HG03095 (cell line): ENCODE measurements at regions not wholly inside any gene's neighbourhood (a gene's known extent, or its start where the extent isn't known, plus 50 kb on each side); places are given as distances from the start of the nearest gene placed in this dataset.

Source experiments
- ATAC-seq: cut with Tn5 transposase; IDR thresholded peaks from one replicate; pipeline ENCODE4 v1.9.1; 2021; ENCODE audit warnings: moderate library complexity; ENCODE audit not compliant: unreplicated experiment

DNA sequence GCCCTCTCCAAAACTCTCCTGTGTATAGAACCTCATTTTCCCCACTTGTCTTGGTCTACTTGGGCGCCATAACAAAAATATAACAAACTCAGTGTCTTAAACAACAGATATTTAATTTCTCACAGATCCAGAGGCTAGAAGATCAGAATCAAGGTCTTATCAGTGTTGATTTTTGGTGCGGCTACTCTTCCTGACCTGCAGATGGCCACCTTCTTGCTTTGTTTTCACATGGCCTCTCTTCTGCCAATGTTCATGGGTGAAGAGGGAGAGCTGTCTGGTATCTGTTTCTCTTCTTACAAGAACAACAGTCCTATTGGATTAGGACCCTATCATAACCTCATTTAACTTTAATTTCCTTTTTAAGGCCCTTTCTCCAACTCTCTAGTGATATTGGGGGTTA, 177.3 kb downstream of the PABPC4L start:
- no peak for ATAC-seq

DNA sequence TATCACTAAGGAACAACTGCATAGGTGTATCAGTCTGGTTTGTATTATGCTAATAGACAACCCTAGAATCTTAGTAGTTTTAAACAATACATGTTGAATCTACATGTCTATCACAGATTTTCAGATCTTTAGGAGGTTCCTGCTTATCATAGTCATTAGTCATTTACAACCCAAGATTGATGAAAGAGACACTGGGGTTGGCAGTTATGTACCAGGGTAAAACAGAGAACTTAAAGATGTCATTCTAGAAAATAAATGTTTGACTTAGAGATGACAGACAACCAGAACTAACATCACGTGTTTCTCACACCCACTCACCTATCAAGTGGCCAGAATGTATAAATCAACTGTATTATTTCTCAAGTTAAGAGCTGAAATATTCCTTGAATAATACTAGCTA, 181.9 kb downstream of the PABPC4L start:
- ATAC-seq, result no peak

DNA sequence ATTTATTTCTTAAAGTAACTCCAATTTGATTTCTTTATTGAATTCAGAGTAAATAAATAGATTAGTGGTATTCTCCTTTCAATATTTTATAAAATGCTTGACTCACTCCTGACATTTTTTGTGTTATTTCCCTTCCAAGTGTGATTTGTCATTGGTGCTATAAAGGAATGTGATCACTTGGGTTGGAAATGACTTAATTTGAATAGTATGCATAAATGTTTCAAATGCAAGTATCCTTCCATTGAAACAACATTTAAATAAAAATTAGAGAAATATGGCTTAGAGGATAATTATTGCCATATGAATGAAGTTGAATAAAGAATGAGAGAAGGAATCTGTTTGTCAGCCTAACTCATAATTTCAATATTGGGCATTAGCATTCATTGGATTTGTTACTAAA, 182.7 kb downstream of the PABPC4L start:
- ATAC-seq, result no peak

DNA sequence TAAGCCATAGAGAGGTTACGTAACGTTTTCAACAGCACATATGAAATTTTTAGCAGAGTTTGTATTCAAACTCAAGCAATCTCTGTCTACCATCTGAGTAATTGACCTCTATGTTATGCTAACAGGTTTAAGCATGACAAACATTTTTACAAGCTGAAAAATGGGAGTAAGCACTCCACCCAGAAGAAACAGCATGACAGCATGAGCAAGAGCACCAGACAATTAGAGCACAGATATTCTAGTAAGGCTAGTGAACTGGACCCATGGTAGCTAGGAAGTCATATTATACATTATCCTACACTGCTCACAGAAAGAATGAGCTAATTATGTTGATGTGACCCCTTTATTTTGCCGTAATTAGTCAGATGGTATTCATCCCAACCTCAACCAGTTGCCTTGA, 200.5 kb downstream of the PABPC4L start:
- ATAC-seq, result no peak

DNA sequence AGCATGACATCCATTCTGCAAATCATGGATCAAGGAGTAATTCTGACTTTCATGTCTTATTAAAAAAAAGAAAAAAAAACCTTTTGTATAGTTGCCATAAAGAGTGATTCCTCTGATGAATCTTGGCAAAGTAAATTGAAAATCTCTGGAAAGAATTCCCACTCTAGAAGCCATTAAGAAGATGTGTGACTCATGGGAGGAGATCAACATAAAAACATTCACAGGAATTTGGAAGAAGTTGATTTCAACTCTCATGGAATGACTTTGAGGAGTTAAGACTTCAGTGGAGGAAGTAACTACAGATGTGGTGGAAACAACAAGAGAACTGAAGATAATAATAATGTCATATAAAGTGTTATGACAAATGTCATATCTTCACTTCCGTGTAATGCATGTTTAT, 204.2 kb downstream of the PABPC4L start:
- ATAC-seq, result no peak

DNA sequence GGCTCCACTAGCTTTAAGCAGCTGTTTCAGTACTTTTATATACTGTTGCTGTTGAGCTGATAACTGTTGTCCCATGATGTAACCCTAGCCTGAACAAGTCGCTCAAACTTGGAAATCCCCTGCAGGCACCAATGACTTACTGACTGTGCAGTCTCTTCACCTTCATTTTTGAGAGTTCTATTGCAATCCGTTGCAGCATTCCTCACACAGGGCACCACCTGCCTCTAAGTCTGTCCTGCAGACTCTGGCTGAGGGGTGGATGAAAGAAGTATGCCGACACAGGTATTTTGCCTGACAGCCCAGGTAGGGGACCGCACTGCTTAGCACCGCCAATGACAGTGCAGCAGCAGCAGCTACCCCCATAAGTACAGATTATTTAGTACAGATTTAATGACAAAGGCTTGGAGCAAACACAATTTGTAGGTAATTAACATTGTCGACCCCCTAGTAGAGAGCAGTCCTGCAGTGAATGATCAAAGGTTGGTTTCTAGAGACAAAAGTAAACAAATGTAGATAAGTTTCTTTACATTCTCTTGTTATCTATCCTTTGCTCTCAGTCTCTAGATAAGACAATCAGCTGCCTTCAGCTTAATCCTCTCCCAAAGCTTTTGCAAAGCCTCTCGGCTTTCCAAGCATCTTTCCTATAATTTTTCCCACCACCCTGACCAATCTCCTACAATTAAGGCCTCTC, 205.0 kb downstream of the PABPC4L start:
- no peak for ATAC-seq

DNA sequence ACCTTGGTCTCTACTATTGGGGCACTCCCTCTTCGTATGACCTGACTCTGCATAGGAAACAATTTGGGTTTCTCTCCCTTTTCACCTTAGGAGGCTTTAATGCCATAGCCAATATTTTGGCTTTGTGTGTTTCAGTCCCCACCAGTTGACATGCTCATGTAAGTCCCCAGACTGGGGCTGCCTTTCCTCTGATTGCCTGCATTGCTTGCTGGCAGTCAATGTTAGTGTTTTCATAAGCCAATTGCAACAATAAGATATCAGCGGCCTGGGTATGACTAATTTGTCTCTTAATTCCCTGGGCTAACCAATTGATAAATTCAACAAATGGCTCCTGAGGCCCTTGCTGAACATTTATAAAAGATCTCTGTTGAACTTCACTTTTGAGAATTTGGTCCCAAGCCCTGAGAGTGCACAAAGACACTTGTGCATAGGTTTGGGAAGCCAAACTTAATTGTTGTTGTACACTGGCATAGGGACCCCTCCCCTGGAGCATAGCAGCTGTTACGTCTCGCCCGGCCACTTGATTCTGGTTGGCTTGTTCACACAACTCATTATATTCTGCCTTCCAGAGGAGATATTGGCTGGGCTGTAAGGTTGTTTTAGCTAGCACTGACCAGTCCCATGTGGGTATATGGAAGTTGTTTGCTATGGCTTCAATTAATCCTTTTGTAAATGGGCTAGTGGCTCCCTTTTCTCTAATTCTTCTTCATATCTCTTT, 206.2 kb downstream of the PABPC4L start:
- no peak for ATAC-seq

DNA sequence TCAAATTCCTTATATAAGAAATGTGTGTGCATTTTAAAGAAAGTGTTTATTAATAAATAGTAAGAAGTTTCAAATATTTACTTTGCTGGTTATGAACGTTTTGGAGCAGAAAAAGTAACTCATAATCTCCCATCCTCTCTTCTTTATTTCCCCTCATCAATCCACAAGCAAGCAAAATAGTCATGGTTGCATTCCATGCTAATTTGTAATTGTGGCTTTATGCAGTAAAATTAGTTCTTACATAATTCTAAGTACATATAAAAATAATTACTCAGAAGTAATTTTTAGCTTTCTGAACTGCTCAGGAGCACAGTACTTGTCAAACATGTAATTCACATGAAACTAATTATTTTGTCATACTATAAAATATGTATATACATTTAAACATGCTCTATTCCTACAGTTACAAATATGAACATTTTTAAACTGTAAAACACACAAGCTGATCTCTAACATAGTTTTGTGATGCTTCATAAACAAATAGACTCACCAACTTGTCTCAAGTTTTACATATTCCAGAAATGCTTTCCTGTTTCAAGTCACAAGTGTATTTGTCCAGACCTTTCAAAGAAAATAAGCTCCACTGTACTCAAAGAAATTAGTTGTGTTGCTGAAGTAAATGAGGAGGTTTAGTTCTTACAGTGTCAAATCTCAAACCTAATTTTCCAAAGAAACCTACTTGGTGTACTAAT, 218.9 kb downstream of the PABPC4L start:
- ATAC-seq, result no peak

DNA sequence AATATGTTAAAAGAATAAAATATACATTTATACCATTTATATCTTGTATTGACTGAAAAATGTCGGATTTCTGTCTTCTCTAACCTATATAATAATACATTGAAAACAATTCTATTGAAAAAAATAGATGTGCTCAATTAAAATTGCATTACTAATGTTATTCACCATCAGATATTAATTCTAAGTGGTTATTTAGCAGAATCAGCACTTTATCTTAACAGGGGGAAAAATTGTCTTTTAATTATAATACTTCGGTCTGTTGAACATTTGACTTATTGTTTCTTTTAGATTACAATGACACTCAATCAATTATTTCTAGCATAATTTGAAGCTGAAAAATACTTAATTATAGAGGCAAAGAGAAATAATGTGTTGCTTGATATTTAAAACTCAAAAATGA, 220.3 kb downstream of the PABPC4L start:
- no peak for ATAC-seq

DNA sequence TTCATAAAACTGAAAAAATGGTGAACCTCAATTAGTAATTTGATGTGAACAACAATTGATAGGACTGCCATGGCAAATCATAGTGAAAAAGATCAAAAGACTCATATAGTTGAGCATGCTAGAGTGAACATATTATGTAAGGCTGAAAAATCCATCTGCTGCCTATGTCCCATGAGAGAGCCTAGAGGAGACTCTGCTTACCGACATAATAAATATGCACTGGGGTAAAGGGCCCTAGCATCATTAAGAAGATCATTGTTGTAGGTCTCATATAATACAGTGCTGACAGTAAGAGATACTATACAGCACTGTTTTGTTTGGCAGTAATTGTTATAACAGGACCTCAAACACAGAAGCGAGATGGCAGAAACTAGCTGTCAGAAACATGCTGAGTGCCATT, 229.0 kb downstream of the PABPC4L start:
- no peak for ATAC-seq

DNA sequence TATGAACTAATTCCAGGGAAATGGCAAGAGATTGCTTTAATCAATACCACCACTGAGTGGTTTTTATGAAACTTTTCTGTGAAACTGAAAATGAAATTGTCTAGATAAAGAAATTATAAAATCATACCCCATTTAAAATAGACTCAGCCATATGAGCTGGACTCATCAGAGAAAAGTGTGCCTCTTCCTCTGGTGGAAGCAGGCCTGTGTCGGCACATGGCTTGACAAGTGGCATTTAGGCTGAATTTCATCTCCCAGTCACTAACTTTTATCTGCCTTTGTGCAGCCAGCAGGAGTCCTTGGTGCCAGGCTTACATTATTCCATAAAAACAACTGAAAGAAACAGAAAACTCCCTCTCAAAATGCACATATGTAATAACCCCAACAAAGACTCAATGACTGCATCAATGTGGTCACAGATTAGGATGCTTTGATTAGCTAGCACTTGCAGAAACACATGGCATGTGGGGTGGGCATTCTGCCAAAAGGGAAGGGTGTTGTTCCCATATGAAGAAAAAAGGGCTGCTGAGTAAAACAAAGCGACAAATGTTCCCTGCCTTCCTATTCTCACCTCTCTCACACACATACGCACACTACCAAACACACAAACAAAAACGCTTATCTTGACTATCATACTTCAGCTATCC, 232.3 kb downstream of the PABPC4L start:
- no peak for ATAC-seq

DNA sequence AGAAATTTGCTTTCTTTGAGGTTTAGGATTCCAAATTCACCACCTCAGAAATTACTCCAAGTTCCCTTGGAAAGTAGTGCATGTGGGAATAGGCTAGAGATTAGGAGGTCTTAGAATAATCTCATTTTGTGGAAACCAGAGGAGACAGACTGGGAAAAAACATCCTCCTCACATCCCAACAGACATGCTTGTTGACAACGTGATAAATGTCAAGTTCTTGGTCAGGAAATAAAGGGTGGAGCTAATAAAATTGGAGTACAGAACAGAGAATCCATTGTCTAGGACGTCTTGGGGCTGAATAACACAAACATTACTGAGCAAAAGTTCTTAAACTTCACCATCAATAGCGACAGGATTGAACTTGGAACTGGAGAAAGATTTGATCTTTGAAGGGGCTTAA, 233.4 kb downstream of the PABPC4L start:
- no peak for ATAC-seq

DNA sequence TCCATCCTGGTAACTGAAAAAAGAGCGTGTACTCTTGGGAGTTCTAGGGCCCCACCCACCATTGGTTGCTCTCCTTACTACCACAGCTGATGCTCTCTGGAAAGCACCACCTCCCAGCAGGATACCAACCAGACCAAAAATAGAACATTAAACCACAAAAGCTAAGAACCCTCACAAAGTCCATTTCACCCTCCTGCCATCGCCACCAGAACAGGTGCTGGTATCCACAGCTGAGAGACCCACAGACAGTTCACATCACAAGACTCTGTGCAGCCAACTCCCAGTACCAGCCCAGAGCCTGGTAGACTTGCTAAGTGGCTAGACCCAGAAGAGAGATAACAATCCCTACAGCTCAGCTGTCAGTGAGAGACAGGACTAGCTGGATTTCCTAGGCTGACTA, 240.6 kb downstream of the PABPC4L start:
- ATAC-seq, result no peak

DNA sequence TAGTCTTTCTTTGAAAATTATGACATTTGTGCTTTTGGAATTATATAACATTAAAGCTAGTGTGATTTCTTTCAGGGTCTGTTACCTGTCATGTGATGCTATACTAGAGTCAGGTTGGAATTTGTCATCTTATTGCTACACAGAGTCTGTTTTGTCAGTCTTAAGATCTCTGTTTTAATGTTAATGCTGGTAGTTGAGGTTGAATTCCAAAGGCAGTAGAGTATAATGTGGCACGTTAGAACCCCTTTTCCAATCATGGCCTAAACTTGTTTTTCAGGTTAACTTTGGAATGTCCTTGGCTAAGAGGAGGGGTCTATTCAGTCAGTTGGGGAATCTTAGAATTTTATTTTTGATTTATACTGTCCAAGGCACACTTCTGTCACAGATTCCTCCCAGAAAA, 258.5 kb downstream of the PABPC4L start:
- no peak for ATAC-seq

DNA sequence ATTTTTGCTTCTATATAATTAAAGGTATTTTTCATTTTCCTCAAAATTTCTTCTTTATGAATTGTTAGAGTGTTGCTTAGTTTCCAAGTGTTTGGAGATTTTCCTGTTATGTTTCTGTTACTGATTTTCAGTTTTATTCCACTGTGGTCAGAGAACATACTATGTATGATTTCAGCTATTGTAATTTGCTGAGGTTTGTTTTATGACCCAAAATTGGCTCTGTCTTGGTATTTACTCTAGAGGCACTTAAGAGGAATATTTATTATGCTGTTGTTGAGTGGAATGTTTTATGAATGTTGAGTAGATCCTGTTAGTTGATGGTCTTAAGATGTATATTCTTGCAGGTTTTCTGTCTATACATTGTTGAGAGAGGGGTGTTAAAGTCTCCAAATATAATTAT, 263.5 kb downstream of the PABPC4L start:
- ATAC-seq, result no peak

DNA sequence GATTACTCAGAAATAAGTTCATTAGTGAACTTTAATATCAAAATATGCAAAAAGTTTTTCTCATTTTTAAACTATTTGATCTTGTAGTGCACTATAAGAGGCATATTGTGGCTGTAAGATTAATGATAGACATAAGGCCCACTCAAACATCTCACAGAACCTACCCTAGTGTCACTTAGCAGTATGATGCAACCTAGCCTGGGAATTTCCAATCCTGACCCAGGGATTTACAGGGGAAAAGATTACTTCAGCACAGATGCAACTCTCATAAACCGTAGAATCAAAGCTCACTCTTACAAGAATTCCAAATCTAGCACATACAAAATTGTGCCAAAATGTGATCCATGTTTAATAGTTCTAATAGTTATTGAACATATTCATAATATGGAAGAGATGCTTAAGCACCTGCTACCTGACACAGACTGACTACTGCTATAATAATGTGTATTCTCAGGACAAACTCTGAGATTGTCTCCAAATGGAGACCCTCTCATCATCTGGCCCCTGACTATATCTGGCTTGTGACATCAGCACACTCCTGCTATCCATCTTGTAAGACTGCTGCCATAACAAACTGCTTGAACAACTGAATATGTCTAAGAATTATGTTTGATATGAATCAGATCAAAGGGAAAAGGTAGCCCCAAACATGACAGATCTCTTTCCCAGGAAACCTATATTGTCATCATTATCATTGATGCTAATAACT, 271.9 kb downstream of the PABPC4L start:
- no peak for ATAC-seq

DNA sequence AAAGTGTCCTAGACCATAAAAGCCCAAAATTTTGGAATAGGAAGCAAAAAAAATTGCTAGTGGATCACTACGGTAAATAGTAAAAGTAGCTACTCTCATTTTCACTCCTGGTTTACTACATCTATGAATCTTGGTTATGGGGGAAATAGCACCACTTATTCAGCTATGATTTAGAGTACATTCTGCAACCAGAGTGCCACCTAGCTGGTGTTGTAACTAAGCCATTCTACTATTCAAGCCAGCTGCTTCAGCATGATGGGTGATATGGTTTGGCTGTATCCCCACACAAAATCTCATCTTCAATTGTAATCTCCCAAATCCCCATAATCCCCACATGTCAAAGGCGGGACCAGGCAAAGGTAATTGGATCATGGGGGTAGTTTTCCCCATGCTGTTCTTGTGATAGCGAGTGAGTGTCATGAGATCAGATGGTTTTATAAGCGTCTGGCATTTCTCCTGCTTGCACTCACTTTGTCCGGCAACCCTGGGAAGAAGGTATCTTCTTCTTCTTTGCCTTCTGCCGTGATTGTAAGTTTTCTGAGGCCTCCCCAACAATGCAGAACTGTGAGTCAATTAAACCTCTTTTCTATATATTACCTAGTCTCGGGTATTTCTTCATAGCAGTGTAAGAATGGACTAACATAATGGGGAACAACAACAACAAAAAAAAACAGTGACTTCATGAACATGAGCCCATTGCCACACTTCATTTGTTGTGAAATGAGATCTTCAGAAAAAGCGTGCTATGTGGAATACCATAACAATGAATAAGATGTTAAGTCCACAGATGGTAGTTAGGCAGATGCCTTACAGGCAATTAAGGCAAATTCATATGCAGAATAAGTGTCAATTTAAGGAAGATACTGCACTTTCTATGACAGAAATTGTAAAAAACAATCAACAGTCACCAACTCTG, 280.1 kb downstream of the PABPC4L start:
- ATAC-seq, result no peak

DNA sequence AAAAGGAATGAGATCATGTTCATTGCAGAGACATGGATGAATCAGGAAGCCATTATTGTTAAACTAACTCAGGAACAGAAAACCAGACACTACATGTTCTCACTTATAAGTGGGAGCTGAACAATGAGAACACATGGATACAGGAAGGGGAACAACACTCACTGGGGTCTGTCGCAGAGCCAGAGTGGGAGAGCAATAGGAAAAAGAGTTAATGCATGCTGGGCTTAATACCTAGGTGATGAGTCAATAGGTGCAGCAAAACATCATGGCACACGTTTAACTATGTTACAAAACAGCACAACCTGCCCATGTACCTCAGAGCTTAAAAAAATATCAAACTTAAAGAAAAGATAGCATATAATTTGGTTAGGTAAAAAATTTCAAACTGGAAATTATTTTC, 281.4 kb downstream of the PABPC4L start:
- ATAC-seq, result no peak

DNA sequence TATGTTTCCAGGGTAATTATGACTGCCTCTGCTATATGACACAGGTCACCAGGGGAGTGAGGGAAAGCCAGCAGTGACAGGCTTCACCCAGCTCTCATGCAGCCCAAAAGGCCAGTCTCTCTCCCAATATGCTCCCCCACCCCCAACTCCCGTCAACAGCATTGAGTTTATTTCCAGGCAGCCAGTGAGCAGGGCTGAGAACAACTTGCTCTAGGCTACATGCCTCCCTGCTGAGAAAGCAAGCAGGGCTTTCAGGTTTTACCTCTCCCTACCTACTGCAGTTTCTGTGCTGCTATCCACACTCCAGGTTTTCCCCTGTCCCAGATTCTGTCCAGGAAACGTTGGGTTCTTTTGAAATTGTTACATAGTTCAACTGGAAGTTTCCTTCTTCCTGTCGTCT, 291.4 kb downstream of the PABPC4L start:
- ATAC-seq, result no peak

DNA sequence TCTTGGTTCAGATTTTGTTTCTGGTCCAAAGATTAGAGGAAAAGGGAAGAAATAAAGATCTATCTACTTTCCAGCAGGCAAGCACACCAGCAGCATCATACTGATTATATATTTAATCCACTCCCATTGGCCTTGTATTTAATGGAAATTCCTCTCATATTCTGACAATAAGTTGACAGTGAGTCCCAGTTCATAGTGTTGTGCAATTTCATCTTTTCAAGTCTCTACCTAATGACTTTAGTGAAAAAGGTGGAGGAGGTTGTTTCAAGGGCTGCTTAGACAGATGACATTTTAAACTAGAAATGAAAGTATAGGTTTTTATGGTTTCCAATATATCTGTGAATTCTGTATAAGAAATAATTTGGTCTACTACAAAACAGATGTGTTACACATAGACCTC, 298.6 kb downstream of the PABPC4L start:
- no peak for ATAC-seq
